Tibial nerve (tissue), 4 donors: ENCODE measurements at regions not wholly inside any gene's neighbourhood (a gene's known extent, or its start where the extent isn't known, plus 50 kb on each side); places are given as distances from the start of the nearest gene placed in this dataset.

Experiments used
- EP300 ChIP-seq, 2 donors: sonication (generic); formaldehyde crosslinking; IDR thresholded peaks; one replicate each; pipeline ENCODE4 v1.6.1; 2017; ENCODE audit warnings: antibody characterized with exemption in 2 of 2, mild to moderate bottlenecking in 1 of 2
- POLR2A ChIP-seq, 2 donors: fragments of 450-650 bp; IDR thresholded peaks; one replicate each; pipeline ENCODE4 v1.6.1; 2017; ENCODE audit warnings: antibody characterized with exemption in 2 of 2, mild to moderate bottlenecking in 2 of 2, moderate library complexity in 2 of 2
- TF ChIP-seq, protein P1 (sequence below), 5 experiments: fragments of 200-600 bp in 3 of 5; fragments of 450-650 bp in 2 of 5; sonication (generic) in 3 of 5; IDR thresholded peaks; one replicate each; pipeline ENCODE4 v1.5.1; 2016 to 2019; ENCODE audit warnings: antibody characterized with exemption in 5 of 5, mild to moderate bottlenecking in 3 of 5, moderate library complexity in 2 of 5

DNA sequence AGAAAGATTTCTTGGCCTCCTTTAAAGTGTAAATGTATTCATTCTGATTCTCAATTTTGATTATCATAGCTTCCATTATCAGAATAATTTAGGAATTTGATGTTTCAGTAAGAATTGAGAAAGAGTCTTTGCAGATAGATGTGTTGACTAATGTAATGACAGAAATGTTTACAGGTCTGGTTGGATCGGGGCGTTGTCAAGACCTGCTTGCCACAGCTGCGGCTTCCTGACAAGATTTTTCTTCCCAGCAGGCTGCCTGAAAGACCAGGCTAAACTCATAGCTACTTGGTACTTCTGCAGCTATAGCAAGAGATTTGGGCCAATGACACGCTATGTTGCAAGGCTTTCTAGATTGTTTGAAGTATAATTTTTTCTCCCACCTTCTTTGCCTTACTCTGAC, 91.5 kb upstream of the ANKRD50 start:
- TF ChIP-seq, protein P1, sequence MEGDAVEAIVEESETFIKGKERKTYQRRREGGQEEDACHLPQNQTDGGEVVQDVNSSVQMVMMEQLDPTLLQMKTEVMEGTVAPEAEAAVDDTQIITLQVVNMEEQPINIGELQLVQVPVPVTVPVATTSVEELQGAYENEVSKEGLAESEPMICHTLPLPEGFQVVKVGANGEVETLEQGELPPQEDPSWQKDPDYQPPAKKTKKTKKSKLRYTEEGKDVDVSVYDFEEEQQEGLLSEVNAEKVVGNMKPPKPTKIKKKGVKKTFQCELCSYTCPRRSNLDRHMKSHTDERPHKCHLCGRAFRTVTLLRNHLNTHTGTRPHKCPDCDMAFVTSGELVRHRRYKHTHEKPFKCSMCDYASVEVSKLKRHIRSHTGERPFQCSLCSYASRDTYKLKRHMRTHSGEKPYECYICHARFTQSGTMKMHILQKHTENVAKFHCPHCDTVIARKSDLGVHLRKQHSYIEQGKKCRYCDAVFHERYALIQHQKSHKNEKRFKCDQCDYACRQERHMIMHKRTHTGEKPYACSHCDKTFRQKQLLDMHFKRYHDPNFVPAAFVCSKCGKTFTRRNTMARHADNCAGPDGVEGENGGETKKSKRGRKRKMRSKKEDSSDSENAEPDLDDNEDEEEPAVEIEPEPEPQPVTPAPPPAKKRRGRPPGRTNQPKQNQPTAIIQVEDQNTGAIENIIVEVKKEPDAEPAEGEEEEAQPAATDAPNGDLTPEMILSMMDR (IDR thresholded peaks at IDR 0.05): no peak
- TF ChIP-seq POLR2A (IDR thresholded peaks at IDR 0.05): no peak
- TF ChIP-seq EP300 (IDR thresholded peaks at IDR 0.05): no peak
